ENCODE measurements at regions not wholly inside any gene's neighbourhood (a gene's known extent, or its start where the extent isn't known, plus 50 kb on each side); places are given as distances from the start of the nearest gene placed in this dataset.
A peak's percentile ranks its signal among the peaks of the same experiment; 100 is the strongest.

GRCh38 chr14:98223106-98223505 lies 1048.9 kb downstream of the BCL11B start:
- no peak for DNase-seq

GRCh38 chr14:98223710-98224109 lies 1048.3 kb downstream of the BCL11B start:
- DNase-seq, result peak; percentile 45 to 91 (median 74)

- DNase-seq, result no peak
Observed at GRCh38 chr14:98226411-98226810, 1045.6 kb downstream of the BCL11B start.

- peak in 3 of 6 experiments; percentile 8 to 28 (median 23) for DNase-seq
Observed at GRCh38 chr14:98227000-98227726, 1044.8 kb downstream of the BCL11B start.

GRCh38 chr14:98227727-98228111 lies 1044.3 kb downstream of the BCL11B start:
- no peak for DNase-seq

- DNase-seq, result peak in 3 of 6 experiments; percentile 72 to 77 (median 74)
Observed at GRCh38 chr14:98229656-98230366, 1042.2 kb downstream of the BCL11B start.

- DNase-seq, result no peak
Observed at GRCh38 chr14:98230411-98230810, 1041.6 kb downstream of the BCL11B start.

GRCh38 chr14:98231210-98231609 lies 1040.8 kb downstream of the BCL11B start:
- peak in 1 of 6 experiments; percentile 9 for DNase-seq

- no peak for DNase-seq
Observed at GRCh38 chr14:98233656-98234055, 1038.3 kb downstream of the BCL11B start.

- no peak for DNase-seq
Observed at GRCh38 chr14:98234208-98234607, 1037.8 kb downstream of the BCL11B start.

GRCh38 chr14:98236314-98236713 lies 1035.7 kb downstream of the BCL11B start:
- DNase-seq, result no peak

- DNase-seq, result peak in 2 of 6 experiments; percentile 12 to 14
Observed at GRCh38 chr14:98237939-98238338, 1034.1 kb downstream of the BCL11B start.

- DNase-seq, result no peak
Observed at GRCh38 chr14:98240376-98240775, 1031.6 kb downstream of the BCL11B start.

GRCh38 chr14:98242903-98243302 lies 1029.1 kb downstream of the BCL11B start:
- DNase-seq, result no peak

- no peak for DNase-seq
Observed at GRCh38 chr14:98243332-98243731, 1028.7 kb downstream of the BCL11B start.

GRCh38 chr14:98244162-98244948 lies 1027.6 kb downstream of the BCL11B start:
- DNase-seq, result no peak

- no peak for DNase-seq
Observed at GRCh38 chr14:98244966-98245569, 1026.9 kb downstream of the BCL11B start.

- no peak for DNase-seq
Observed at GRCh38 chr14:98249057-98249456, 1022.9 kb downstream of the BCL11B start.

- no peak for DNase-seq
Observed at GRCh38 chr14:98249476-98249875, 1022.5 kb downstream of the BCL11B start.

GRCh38 chr14:98252820-98253219 lies 1019.2 kb downstream of the BCL11B start:
- no peak for DNase-seq

GRCh38 chr14:98259881-98260280 lies 1012.1 kb downstream of the BCL11B start:
- DNase-seq, result no peak

GRCh38 chr14:98262566-98262965 lies 1009.4 kb downstream of the BCL11B start:
- no peak for DNase-seq

- no peak for DNase-seq
Observed at GRCh38 chr14:98269533-98269932, 1002.5 kb downstream of the BCL11B start.
